SU-DHL-6 (cell line): ENCODE measurements at regions not wholly inside any gene's neighbourhood (a gene's known extent, or its start where the extent isn't known, plus 50 kb on each side); places are given as distances from the start of the nearest gene placed in this dataset.

Source experiments
- H2AFZ ChIP-seq: fragments of 200-600 bp; sonication (generic); 2 replicates; pipeline ENCODE4 v1.6.1; 2014; ENCODE audit warnings: low read depth, mild to moderate bottlenecking, moderate library complexity, mixed read lengths, antibody characterized with exemption, low read length; ENCODE audit not compliant: severe bottlenecking
- H3F3A ChIP-seq: fragments of 200-600 bp; shearing (Covaris generic); 2 replicates; pipeline ENCODE4 v1.6.0; 2016; ENCODE audit warnings: antibody characterized with exemption, mild to moderate bottlenecking; ENCODE audit not compliant: insufficient read depth
- H3K27ac ChIP-seq: fragments of 200-600 bp; sonication (generic); 2 replicates; pipeline ENCODE4 v1.5.1; 2016; ENCODE audit warnings: low read depth, mild to moderate bottlenecking, low read length, moderate library complexity, mixed read lengths
- H3K27me3 ChIP-seq: fragments of 200-600 bp; sonication (generic), shearing (Covaris generic); 2 replicates; pipeline ENCODE4 v1.6.0; 2014; ENCODE audit warnings: mild to moderate bottlenecking, low read length
- H3K36me3 ChIP-seq: fragments of 200-600 bp; sonication (generic); 2 replicates; pipeline ENCODE4 v1.6.1; 2014; ENCODE audit warnings: mild to moderate bottlenecking, low read length, mixed read lengths
- H3K4me2 ChIP-seq: fragments of 300-600, 200-600 bp; shearing (Covaris generic), sonication (generic); 2 replicates; pipeline ENCODE4 v1.6.0; 2014; ENCODE audit warnings: low read length, low read depth, mild to moderate bottlenecking; ENCODE audit not compliant: poor library complexity, severe bottlenecking
- H3K4me3 ChIP-seq: fragments of 200-600 bp; sonication (generic); 2 replicates; pipeline ENCODE4 v1.5.1; 2014; ENCODE audit warnings: antibody characterized with exemption, low read length, mild to moderate bottlenecking, mixed read lengths; ENCODE audit not compliant: insufficient read depth, poor library complexity, severe bottlenecking
- H3K79me2 ChIP-seq: fragments of 200-600 bp; sonication (generic); 2 replicates; pipeline ENCODE4 v1.6.1; 2014; ENCODE audit warnings: mild to moderate bottlenecking, low read length, moderate library complexity; ENCODE audit not compliant: insufficient read depth
- H3K9ac ChIP-seq: fragments of 200-600 bp; sonication (generic); 2 replicates; pipeline ENCODE4 v1.7.0; 2014; ENCODE audit warnings: mild to moderate bottlenecking, low read length
- H3K9me2 ChIP-seq: fragments of 200-600 bp; sonication (generic); replicated peaks from 2 replicates; pipeline ENCODE4 v1.6.1; 2014; ENCODE audit warnings: low read length; ENCODE audit not compliant: insufficient read depth
- H3K9me3 ChIP-seq: fragments of 200-600 bp; sonication (generic); 2 replicates; pipeline ENCODE4 v1.6.1; 2014; ENCODE audit warnings: low read length, mixed read lengths; ENCODE audit not compliant: insufficient read depth
- H4K20me1 ChIP-seq: fragments of 200-600 bp; sonication (generic); 2 replicates; pipeline ENCODE4 v1.6.1; 2014; ENCODE audit warnings: low read depth, mild to moderate bottlenecking, antibody characterized with exemption, low read length, moderate library complexity, mixed read lengths
- CTCF ChIP-seq: fragments of 200-600 bp; sonication (generic); IDR thresholded peaks from one replicate; pipeline ENCODE4 v1.5.1; 2017; ENCODE audit warnings: antibody characterized with exemption, mild to moderate bottlenecking, low read length, moderate library complexity; ENCODE audit not compliant: insufficient read depth, poor library complexity, severe bottlenecking
- EZH2phosphoT487 ChIP-seq: fragments of 200-600 bp; sonication (generic), shearing (Covaris generic); conservative IDR thresholded peaks from 2 replicates; pipeline ENCODE4 v1.6.1; 2018; ENCODE audit warnings: mild to moderate bottlenecking, antibody characterized with exemption, low read length, moderate library complexity, mixed read lengths

- Histone ChIP-seq H3K27ac (no peak overlapping the region), H3K27me3 (no peaks in the 10 kb centered on the region), H3K4me3 (no peak overlapping the region), H3K79me2 (no peaks in the 10 kb centered on the region), H3K9me3 (no peaks in the 10 kb centered on the region), H3K9me2 (no peaks in the 10 kb centered on the region), H3F3A (no peaks in the 10 kb centered on the region), H3K4me2 (no peak overlapping the region), H4K20me1 (no peaks in the 10 kb centered on the region), H2AFZ (no peak overlapping the region), H3K9ac (no peak overlapping the region), H3K36me3 (no peaks in the 10 kb centered on the region)
- no peak for TF ChIP-seq CTCF
- no peak for TF ChIP-seq EZH2phosphoT487
These were observed 284.9 kb downstream of the AJAP1 start for GRCh38 chr1:4939266-4939665.

GRCh38 chr1:4937876-4938534 is 283.6 kb downstream of the AJAP1 start:
- no peak overlapping the region for H3K4me3 ChIP-seq
- no peak overlapping the region for H2AFZ ChIP-seq
- H4K20me1 ChIP-seq: no peaks in the 10 kb centered on the region
- no peaks in the 10 kb centered on the region for H3K27me3 ChIP-seq
- H3K4me2 ChIP-seq: no peak overlapping the region
- no peaks in the 10 kb centered on the region for H3F3A ChIP-seq
- TF ChIP-seq CTCF (no peak), EZH2phosphoT487 (no peak)
- H3K9ac ChIP-seq: no peak overlapping the region
- no peak overlapping the region for H3K27ac ChIP-seq
- H3K9me3 ChIP-seq: no peaks in the 10 kb centered on the region
- no peaks in the 10 kb centered on the region for H3K36me3 ChIP-seq
- H3K79me2 ChIP-seq: no peaks in the 10 kb centered on the region
- H3K9me2 ChIP-seq: no peaks in the 10 kb centered on the region

DNA sequence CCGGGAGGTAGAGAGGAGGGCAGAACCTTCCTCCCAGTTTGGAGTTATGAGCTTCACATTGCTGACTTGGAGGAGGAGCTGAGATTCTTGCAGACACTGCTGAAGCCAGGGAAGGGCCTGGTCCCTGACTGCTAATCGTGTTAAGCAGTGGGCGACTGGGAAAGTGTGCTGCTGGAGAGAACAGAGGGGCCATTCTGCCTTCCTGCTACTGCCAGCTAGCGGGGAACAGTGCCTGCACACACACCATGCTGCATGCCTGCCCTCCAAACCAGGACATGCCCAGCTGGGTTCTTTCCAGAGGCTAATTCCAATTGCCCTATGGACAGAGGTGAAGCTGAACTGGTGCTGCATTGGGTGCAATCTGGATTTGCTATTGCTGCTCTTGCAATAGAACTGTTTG is 281.4 kb downstream of the AJAP1 start:
- H3K4me3 ChIP-seq: no peak overlapping the region
- TF ChIP-seq CTCF: no peak
- TF ChIP-seq EZH2phosphoT487: no peak

More for the DNA sequence above, 281.4 kb downstream of the AJAP1 start:
- Histone ChIP-seq H3F3A (no peaks in the 10 kb centered on the region), H2AFZ (no peak overlapping the region), H3K9ac (no peak overlapping the region), H3K36me3 (no peaks in the 10 kb centered on the region), H3K9me2 (no peaks in the 10 kb centered on the region), H3K79me2 (no peaks in the 10 kb centered on the region), H3K27me3 (no peaks in the 10 kb centered on the region), H3K27ac (no peak overlapping the region), H4K20me1 (no peaks in the 10 kb centered on the region), H3K9me3 (no peaks in the 10 kb centered on the region), H3K4me2 (no peak overlapping the region)
